ENCODE measurements at regions not wholly inside any gene's neighbourhood (a gene's known extent, or its start where the extent isn't known, plus 50 kb on each side); places are given as distances from the start of the nearest gene placed in this dataset.

GRCh38 chr18:77422974-77423867 is 173.6 kb downstream of the GALR1 start:
- H4K20me1 ChIP-seq (ENCODE audit: insufficient read depth), result no peaks in the 10 kb centered on the region

DNA sequence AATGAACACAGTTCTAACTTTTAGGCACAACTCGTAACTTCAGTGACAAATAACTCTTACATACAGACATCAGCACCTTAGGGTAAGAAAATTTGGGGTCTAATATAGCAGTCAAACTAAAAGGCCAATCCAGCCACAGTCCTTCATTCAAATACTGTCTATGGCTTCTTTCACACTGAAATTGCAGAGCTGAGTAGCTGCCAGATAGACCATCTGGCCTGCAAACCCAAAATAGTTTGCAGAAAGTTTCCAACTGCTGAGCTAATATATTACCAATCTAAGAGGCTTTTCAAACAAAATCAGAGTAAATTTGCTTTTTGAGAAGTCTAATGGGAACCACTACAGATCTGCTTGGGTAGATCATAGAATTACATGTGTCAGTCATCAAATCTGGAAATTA is 183.4 kb downstream of the GALR1 start:
- TF ChIP-seq SMC3 (conservative IDR thresholded peaks at IDR 0.05; ENCODE audit: poor library complexity) (no peak), TAF1 (IDR thresholded peaks at IDR 0.05; ENCODE audit: low read depth) (no peak), RAD21 (conservative IDR thresholded peaks at IDR 0.05) (no peak), CTCF (IDR thresholded peaks at IDR 0.05; ENCODE audit: poor library complexity, severe bottlenecking) (no peak), EP300 (conservative IDR thresholded peaks at IDR 0.05; ENCODE audit: poor library complexity, severe bottlenecking) (no peak), EZH2 (IDR thresholded peaks at IDR 0.05; ENCODE audit: borderline replicate concordance, insufficient read depth, low read length, poor library complexity, severe bottlenecking) (no peak), POLR2AphosphoS5 (IDR thresholded peaks at IDR 0.05) (no peak), MXI1 (conservative IDR thresholded peaks at IDR 0.05; ENCODE audit: poor library complexity, severe bottlenecking) (no peak)
- TF ChIP-seq, protein P1, sequence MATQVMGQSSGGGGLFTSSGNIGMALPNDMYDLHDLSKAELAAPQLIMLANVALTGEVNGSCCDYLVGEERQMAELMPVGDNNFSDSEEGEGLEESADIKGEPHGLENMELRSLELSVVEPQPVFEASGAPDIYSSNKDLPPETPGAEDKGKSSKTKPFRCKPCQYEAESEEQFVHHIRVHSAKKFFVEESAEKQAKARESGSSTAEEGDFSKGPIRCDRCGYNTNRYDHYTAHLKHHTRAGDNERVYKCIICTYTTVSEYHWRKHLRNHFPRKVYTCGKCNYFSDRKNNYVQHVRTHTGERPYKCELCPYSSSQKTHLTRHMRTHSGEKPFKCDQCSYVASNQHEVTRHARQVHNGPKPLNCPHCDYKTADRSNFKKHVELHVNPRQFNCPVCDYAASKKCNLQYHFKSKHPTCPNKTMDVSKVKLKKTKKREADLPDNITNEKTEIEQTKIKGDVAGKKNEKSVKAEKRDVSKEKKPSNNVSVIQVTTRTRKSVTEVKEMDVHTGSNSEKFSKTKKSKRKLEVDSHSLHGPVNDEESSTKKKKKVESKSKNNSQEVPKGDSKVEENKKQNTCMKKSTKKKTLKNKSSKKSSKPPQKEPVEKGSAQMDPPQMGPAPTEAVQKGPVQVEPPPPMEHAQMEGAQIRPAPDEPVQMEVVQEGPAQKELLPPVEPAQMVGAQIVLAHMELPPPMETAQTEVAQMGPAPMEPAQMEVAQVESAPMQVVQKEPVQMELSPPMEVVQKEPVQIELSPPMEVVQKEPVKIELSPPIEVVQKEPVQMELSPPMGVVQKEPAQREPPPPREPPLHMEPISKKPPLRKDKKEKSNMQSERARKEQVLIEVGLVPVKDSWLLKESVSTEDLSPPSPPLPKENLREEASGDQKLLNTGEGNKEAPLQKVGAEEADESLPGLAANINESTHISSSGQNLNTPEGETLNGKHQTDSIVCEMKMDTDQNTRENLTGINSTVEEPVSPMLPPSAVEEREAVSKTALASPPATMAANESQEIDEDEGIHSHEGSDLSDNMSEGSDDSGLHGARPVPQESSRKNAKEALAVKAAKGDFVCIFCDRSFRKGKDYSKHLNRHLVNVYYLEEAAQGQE (IDR thresholded peaks at IDR 0.05; ENCODE audit: borderline replicate concordance), result no peak
- Histone ChIP-seq H4K20me1 (ENCODE audit: insufficient read depth) (no peaks in the 10 kb centered on the region), H3K9me2 (ENCODE audit: insufficient read depth, low read length) (no peaks in the 10 kb centered on the region), H3K27me3 (ENCODE audit: insufficient read depth, low read depth, low read length) (no peaks in the 10 kb centered on the region), H3K9me3 (ENCODE audit: low read length) (no peaks in the 10 kb centered on the region), H2AFZ (ENCODE audit: low read depth, low read length) (no peak overlapping the region), H3K9ac (ENCODE audit: low read length) (no peak overlapping the region), H3F3A (ENCODE audit: insufficient read depth, low read length, poor library complexity, severe bottlenecking) (no peaks in the 10 kb centered on the region), H3K27ac (ENCODE audit: low read length) (no peak overlapping the region), H3K79me2 (replicated peaks; ENCODE audit: insufficient read depth, low read length) (no peaks in the 10 kb centered on the region), H3K4me2 (ENCODE audit: low read length) (no peak overlapping the region), H3K36me3 (ENCODE audit: insufficient read depth, low read length) (no peaks in the 10 kb centered on the region), H3K4me3 (ENCODE audit: low read length) (no peak overlapping the region)

More at GRCh38 chr18:77422974-77423867, 173.6 kb downstream of the GALR1 start:
- H2AFZ ChIP-seq (ENCODE audit: low read depth, low read length), result no peak overlapping the region
- no peaks in the 10 kb centered on the region for H3K36me3 ChIP-seq (ENCODE audit: insufficient read depth, low read length)
- H3F3A ChIP-seq (ENCODE audit: insufficient read depth, low read length, poor library complexity, severe bottlenecking), result no peaks in the 10 kb centered on the region
- peak; percentile 14 for TF ChIP-seq RAD21 (conservative IDR thresholded peaks at IDR 0.05)
- TF ChIP-seq SMC3 (conservative IDR thresholded peaks at IDR 0.05; ENCODE audit: poor library complexity), result peak; percentile 19
- TF ChIP-seq EP300 (conservative IDR thresholded peaks at IDR 0.05; ENCODE audit: poor library complexity, severe bottlenecking), result no peak
- no peak overlapping the region for H3K4me2 ChIP-seq (ENCODE audit: low read length)
- H3K79me2 ChIP-seq (replicated peaks; ENCODE audit: insufficient read depth, low read length), result no peaks in the 10 kb centered on the region
- no peaks in the 10 kb centered on the region for H3K9me3 ChIP-seq (ENCODE audit: low read length)
- no peak overlapping the region for H3K4me3 ChIP-seq (ENCODE audit: low read length)
- H3K9ac ChIP-seq (ENCODE audit: low read length), result no peak overlapping the region
- no peak overlapping the region for H3K27ac ChIP-seq (ENCODE audit: low read length)
- H3K27me3 ChIP-seq (ENCODE audit: insufficient read depth, low read depth, low read length), result no peaks in the 10 kb centered on the region
- H3K9me2 ChIP-seq (ENCODE audit: insufficient read depth, low read length), result no peaks in the 10 kb centered on the region
